GM03348 (cell line): ENCODE measurements at regions not wholly inside any gene's neighbourhood (a gene's known extent, or its start where the extent isn't known, plus 50 kb on each side); places are given as distances from the start of the nearest gene placed in this dataset.
"Not testable (repeated sequence)": the region's sequence is repeated elsewhere in the genome, so short reads cannot be mapped to it uniquely, and the experiment has no call there.

Experiments
- DNase-seq: peaks from one replicate; pipeline ENCODE4 v3.0.0; 2012; ENCODE audit warnings: low spot score

- no peak for DNase-seq
Measured at GRCh38 chr4:186981161-186981560, 257.5 kb upstream of the FAT1 start.

DNA sequence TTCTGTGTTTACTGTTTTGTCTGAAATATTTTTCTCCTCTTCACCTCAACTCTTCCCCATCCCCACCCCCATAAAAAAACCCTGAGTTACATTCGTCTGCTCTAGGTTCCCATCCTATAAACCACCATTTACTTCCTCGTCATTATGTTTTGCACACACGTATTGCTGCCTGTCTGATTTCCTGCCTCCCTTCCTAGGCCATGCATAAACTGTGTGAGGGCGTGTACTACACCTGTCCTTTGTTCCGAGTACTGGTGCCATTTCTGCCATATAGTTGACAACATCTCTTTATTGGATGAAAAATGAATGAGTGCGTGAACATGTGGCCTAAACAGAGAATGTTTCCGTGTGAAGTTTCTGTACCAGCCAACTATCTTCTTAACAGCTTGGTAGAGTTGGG is 258.5 kb upstream of the FAT1 start:
- no peak for DNase-seq

DNA sequence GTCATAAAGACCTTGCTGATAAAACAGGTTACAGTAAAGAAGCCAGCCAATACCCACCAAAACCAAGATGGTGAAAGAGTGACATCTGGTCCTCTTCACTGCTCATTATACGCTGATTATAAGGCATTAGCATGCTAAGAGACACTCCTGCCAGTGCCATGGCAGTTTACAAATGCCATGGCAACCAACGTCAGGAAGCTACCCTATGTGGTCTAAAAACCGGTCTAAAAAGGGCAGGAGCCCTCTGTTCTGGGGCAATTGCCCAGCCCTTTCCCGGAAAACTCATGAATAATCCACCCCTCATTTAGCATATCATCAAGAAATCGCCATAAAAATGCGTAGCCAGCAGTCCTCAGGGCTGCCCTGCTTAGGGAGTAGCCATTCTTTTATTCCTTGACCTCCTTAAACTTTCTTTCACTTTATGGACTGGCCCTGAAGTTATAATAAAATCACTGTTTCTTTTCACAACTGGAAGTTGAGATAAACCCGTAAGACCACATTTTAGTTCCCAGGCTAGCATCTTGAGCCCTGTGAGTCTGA is 260.5 kb upstream of the FAT1 start:
- DNase-seq: no peak

DNA sequence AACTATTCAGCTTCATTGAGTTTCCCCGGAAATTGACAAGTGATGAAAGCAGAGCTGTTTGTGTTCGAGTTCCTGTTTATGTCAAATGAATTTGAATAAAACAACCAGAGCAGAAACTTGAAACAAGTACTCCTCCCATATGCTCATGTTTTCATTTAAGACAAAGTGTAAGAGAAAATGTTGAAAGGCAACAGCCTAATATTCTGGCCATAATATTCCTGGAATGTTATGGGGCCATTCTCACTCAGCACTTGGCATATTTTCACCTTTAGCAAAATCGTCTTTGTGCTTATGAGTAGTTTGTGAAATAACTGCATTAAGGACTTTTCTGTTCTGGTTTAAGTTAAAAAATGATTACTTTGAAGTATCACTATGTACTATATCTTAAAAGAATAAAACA is 276.0 kb upstream of the FAT1 start:
- DNase-seq: peak; percentile 48

GRCh38 chr4:187000281-187000680 is 276.6 kb upstream of the FAT1 start:
- no peak for DNase-seq

DNA sequence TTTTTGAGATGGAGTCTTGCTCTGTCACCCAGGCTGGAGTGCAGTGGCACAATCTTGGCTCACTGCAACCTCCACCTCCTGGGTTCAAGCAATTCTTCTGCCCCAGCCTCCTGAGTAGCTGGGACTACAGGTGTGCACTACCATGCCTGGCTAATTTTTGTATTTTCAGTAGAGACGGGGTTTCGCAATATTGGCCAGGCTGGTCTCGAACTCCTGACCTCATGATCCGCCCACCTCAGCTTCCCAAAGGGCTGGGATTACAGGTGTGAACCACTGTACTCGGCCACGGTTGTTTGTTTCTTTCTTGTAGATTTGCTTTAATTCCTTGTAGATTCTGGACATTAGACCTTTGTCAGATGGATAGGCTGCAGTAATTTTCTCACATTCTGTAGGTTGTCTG is 278.5 kb upstream of the FAT1 start:
- not testable (repeated sequence) for DNase-seq

DNA sequence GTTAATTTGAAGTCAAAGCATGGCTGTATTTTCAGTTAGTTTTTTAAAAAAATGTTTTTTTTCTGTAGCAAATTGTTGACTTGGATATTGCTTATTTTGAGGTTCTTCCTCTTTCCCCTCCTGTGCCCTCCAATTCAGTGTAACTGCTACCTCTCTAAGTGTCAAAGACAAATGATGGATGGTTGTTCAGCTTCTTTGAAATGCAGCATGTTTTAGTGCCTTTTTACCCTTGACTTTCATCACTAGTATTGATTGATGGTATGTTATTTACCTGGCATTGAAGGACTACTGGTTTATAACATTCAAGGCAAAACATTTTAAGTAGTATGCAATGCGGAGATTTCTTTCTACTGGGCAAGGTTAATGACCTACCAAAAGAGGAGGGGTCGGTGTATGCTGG is 281.0 kb upstream of the FAT1 start:
- no peak for DNase-seq

GRCh38 chr4:187006189-187006618 is 282.5 kb upstream of the FAT1 start:
- peak; percentile 48 for DNase-seq

GRCh38 chr4:187010052-187010451 is 286.4 kb upstream of the FAT1 start:
- DNase-seq: no peak

DNA sequence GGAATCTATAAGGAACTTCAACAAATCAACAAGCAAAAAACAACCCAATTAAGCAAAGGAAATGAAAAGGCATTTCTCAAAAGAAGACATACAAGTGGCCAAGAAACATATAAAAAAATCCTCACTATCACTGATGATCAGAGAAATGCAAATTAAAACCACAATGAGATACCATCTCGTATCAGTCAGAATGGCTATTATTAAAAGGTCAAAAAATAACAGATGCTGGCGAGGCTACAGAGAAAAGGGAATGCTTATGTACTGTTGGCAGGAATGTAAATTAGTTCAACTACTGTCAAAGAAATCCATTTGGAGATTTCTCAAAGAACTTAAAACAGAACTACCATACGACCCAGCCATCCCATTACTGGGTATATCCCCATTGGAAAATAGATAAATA is 292.4 kb upstream of the FAT1 start:
- DNase-seq: no peak

GRCh38 chr4:187017147-187017546 is 293.5 kb upstream of the FAT1 start:
- DNase-seq: no peak

- no peak for DNase-seq
Measured at GRCh38 chr4:187019896-187020295, 296.2 kb upstream of the FAT1 start.

DNA sequence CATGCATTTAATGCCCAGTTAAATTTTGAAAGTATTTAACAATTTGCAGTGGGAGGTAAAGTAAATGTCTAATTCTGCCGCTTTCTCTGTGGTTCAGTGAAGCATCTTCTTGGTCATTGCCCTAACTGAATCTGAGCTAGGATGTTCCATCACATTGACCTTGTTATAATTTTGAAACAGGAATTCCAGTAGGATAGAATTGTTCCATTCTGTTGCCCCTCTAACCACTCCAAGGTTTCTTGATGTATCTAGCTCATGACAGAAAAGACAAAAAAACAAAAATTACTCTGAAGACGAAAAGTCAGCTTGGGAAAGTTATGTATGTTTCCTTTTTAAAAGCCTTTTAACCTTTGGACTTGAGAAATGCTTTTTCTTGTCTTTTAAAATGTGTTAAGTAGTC is 297.0 kb upstream of the FAT1 start:
- DNase-seq: no peak

- DNase-seq: no peak
Measured at GRCh38 chr4:187021436-187022205, 298.0 kb upstream of the FAT1 start.

DNA sequence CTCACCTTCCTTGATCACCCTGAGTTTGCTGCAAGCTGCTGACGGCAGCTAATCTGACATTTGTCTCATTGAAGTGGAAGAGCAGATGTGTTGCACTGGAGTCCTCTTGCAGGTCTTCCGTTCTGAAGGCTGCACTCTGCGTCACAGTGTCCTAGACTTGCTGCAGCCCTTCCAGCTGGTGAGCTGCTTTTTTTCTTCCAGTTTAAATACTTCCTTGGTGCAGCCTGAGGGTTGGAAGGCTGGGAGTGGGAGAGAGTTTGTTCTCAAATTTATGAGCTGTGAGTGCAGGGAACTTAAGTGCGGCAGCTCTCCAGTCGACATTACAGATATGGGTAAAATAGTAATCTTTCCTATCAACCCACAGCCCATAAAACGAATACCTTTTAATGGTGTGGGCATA is 303.6 kb upstream of the FAT1 start:
- no peak for DNase-seq

- DNase-seq: no peak
Measured at GRCh38 chr4:187042251-187042650, 318.6 kb upstream of the FAT1 start.

DNA sequence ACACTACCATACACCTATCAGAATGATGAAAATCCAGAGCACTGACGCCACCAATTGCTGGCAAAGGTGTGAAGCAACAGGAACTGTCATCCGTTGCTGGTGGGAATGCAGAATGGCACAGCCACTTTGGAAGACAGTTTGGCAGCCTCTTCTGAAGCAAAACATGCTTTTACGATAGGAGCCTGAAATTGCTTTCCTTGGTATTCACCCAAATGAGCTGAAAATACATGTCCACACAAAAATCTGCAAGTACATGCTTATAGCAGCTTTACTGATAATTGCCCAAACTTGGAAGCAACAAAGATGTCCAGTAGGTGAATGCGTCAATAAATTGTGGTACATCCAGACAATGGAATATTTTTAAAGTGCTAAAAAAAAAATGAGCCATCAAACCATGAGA is 322.8 kb upstream of the FAT1 start:
- DNase-seq: no peak

GRCh38 chr4:187059021-187059420 is 335.4 kb upstream of the FAT1 start:
- no peak for DNase-seq

DNA sequence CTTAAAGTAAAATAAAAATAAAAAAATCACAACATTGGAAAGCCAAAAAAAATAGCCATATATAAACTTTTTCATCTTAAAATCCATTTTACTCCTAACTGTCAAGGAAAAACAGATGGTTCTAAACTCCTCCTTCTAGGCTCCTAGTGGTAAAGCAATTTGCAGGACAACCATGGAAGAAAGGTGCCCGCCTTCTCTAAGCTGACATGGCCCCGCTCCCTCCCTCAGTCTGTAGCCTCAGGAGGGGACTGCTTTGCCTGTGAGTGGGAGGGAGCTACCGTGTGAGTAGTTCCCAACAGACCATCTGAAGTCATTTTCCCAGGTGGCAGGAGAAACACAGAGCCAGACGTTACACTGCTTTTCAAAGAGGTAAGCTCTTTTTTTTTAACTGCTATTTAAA is 336.2 kb upstream of the FAT1 start:
- no peak for DNase-seq

DNA sequence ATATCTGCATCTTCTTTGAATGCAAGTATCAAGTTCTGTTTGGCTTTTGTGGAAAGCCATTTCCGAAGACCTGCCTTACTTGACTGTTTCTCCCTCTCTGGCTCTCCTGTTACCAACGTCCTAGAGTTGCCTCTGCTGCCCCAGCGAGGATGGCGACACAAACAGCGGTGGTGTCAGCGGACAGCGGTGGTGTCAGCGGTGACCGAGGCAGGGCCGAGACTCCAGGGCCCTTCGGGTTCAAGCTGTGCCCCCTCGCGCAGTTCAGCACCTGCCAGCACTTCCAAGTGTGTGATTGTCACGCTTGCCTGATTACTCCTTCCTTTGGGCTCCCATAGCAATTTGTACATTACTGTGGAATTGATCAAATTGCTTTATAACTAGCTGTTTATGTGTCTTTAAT is 336.9 kb upstream of the FAT1 start:
- no peak for DNase-seq

- no peak for DNase-seq
Measured at GRCh38 chr4:187063251-187063650, 339.6 kb upstream of the FAT1 start.

- DNase-seq: no peak
Measured at GRCh38 chr4:187064033-187064432, 340.4 kb upstream of the FAT1 start.

GRCh38 chr4:187065396-187065795 is 341.7 kb upstream of the FAT1 start:
- DNase-seq: no peak

DNA sequence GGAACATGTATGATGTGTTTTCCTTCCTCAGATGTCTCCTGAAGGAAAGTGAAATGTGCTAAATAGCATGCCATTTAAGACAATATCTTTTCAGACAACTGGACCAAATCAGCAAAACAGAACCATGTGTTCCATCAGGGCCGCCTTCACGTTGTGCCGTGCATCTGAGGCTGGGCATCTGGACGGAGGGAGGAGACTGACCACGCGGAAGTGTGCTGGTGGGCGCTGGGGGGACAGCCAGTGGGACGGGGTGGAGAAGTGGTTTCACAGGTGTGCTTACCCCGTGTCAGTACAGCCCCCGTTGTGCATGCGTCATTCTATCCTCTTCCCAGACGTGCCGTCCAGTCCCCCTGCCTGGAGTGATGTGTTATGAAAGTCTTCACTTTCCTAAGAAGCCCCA is 342.1 kb upstream of the FAT1 start:
- DNase-seq: no peak
